WTC11 (cell line): ENCODE measurements at regions not wholly inside any gene's neighbourhood (a gene's known extent, or its start where the extent isn't known, plus 50 kb on each side); places are given as distances from the start of the nearest gene placed in this dataset.

ENCODE experiments used
- FOXP4 ChIP-seq: sonication (generic); formaldehyde crosslinking; IDR thresholded peaks from 2 replicates; pipeline ENCODE4 v1.8.0; 2022; ENCODE audit warnings: mild to moderate bottlenecking, missing genetic modification reagents
- OVOL2 ChIP-seq: fragments of 250-450 bp; sonication (Bioruptor Pico); IDR thresholded peaks from 2 replicates; pipeline ENCODE4 v1.9.0; 2021; ENCODE audit warnings: mild to moderate bottlenecking, borderline replicate concordance
- ZBTB21 ChIP-seq: sonication (generic); formaldehyde crosslinking; IDR thresholded peaks from 2 replicates; pipeline ENCODE4 v1.8.1; 2023; ENCODE audit warnings: mild to moderate bottlenecking, missing genetic modification reagents, borderline replicate concordance
- TF ChIP-seq, protein P1 (sequence below): fragments of 200-600 bp; IDR thresholded peaks from 2 replicates; pipeline ENCODE4 v1.8.0; 2022; ENCODE audit warnings: antibody characterized with exemption
- TF ChIP-seq, protein P2 (sequence below): sonication (generic); formaldehyde crosslinking; IDR thresholded peaks from 2 replicates; pipeline ENCODE4 v1.8.1; 2023; ENCODE audit warnings: mild to moderate bottlenecking, missing genetic modification reagents, moderate library complexity

GRCh38 chr7:37526623-37527022, 78.0 kb upstream of the ELMO1 start:
- TF ChIP-seq ZBTB21 (CRISPR knock-in tag), result no peak
- no peak for TF ChIP-seq FOXP4 (CRISPR knock-in tag)
- TF ChIP-seq, protein P1, sequence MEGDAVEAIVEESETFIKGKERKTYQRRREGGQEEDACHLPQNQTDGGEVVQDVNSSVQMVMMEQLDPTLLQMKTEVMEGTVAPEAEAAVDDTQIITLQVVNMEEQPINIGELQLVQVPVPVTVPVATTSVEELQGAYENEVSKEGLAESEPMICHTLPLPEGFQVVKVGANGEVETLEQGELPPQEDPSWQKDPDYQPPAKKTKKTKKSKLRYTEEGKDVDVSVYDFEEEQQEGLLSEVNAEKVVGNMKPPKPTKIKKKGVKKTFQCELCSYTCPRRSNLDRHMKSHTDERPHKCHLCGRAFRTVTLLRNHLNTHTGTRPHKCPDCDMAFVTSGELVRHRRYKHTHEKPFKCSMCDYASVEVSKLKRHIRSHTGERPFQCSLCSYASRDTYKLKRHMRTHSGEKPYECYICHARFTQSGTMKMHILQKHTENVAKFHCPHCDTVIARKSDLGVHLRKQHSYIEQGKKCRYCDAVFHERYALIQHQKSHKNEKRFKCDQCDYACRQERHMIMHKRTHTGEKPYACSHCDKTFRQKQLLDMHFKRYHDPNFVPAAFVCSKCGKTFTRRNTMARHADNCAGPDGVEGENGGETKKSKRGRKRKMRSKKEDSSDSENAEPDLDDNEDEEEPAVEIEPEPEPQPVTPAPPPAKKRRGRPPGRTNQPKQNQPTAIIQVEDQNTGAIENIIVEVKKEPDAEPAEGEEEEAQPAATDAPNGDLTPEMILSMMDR, result no peak
- TF ChIP-seq, protein P2, sequence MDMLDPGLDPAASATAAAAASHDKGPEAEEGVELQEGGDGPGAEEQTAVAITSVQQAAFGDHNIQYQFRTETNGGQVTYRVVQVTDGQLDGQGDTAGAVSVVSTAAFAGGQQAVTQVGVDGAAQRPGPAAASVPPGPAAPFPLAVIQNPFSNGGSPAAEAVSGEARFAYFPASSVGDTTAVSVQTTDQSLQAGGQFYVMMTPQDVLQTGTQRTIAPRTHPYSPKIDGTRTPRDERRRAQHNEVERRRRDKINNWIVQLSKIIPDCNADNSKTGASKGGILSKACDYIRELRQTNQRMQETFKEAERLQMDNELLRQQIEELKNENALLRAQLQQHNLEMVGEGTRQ (CRISPR knock-in tag), result no peak
- no peak for TF ChIP-seq OVOL2 (CRISPR knock-in tag)
